Right lobe of liver (tissue), 6 donors: ENCODE measurements at regions not wholly inside any gene's neighbourhood (a gene's known extent, or its start where the extent isn't known, plus 50 kb on each side); places are given as distances from the start of the nearest gene placed in this dataset.
"Not testable (repeated sequence)": the region's sequence is repeated elsewhere in the genome, so short reads cannot be mapped to it uniquely, and the experiment has no call there.

Source experiments
- ATAC-seq, 4 donors: fragments of 200-7000 bp; cut with Tn5 transposase; one replicate each; pipeline ENCODE4 v1.9.1; 2020; ENCODE audit warnings: mild to moderate bottlenecking in 4 of 4, moderate library complexity in 4 of 4
- DNase-seq, 3 donors: peaks; one replicate each; pipeline ENCODE4 v3.0.0-alpha.2; 2020
- H3K27ac ChIP-seq, 3 donors: fragments of 200-600 bp; one replicate each; pipeline ENCODE4 v1.8.0; 2022
- H3K27me3 ChIP-seq, 2 donors: fragments of 200-600 bp; one replicate each; pipeline ENCODE4 v1.8.0; 2022
- H3K36me3 ChIP-seq, 4 donors: fragments of 200-600 bp; sonication (generic) in 1 of 4; one replicate each; pipeline versions ENCODE4 v1.5.1 to v1.8.0; 2017 to 2022; ENCODE audit warnings: control low read depth in 1 of 4
- H3K4me1 ChIP-seq, 4 donors: fragments of 200-600 bp; sonication (generic) in 1 of 4; one replicate each; pipeline versions ENCODE4 v1.5.1 to v1.8.0; 2017 to 2022; ENCODE audit warnings: control low read depth in 1 of 4
- H3K4me3 ChIP-seq, 3 donors: fragments of 200-600 bp; one replicate each; pipeline ENCODE4 v1.8.0; 2022
- H3K9me3 ChIP-seq, 4 donors: fragments of 200-600 bp; sonication (generic) in 1 of 4; one replicate each; pipeline versions ENCODE4 v1.5.1 to v1.8.0; 2017 to 2022; ENCODE audit warnings: control low read depth in 1 of 4
- POLR2A ChIP-seq: fragments of 450-650 bp; IDR thresholded peaks from one replicate; pipeline ENCODE4 v1.6.1; 2017; ENCODE audit warnings: antibody characterized with exemption, mild to moderate bottlenecking
- WGBS: methylation state at CpG from one replicate; pipeline ENCODE4 v1.1.6; 2018; ENCODE audit warnings: low coverage, low lambda C conversion rate; ENCODE audit not compliant: insufficient coverage; ENCODE audit errors: missing lambda C conversion rate; 5-methylcytosine and 5-hydroxymethylcytosine counted together
- intact Hi-C, 2 donors: fragments of 100-400 bp; cut with DNase I; formaldehyde crosslinking; loops; one replicate each; pipeline versions ENCODE4 v1.11.2 to v1.14.1; 2022
- TF ChIP-seq, protein P1 (sequence below), 4 donors: fragments of 200-600 bp in 3 of 4; fragments of 450-650 bp in 1 of 4; IDR thresholded peaks; one replicate each; pipeline versions ENCODE4 v1.5.1 to v1.8.0; 2016 to 2022; ENCODE audit warnings: antibody characterized with exemption in 4 of 4, mild to moderate bottlenecking in 2 of 4
- donor health status: DM: no; HTN: yes; CAD: no.
- donor health status: DM: no; HTN: no; CAD: no.
- donor health status: DM: no; HTN: no; CAD: no.
- donor health status: DM: no; HTN: yes; CAD: no.
- donor health status: DM: no; HTN: yes; CAD: no.

DNA sequence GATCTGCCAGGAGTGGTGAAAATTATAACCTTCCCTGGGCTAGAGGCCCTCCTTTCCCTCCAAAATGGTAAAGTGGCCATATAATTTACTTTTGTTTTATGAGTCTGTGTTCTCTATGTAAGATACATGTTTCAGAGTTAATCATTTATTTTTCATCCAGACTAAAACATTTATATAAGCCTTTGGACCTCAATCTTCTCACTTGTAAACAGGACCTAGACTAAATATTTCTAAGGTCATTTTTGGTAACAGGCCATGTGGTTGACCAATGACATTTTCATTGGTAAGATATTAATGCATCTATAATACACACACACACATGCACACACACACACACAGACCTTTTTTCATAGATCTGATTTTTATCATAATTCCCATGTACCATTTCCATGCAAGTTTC is 79.7 kb upstream of the KCTD1 start:
- H3K9me3 ChIP-seq: no peaks in the 10 kb centered on the region
- ATAC-seq (peak; percentile 62 to 90 (median 82)), DNase-seq (no peak)
- peaks cover 0 to 13% (median 0%) of the 10 kb centered on the region in 4 donors for H3K4me1 ChIP-seq
- H3K27ac ChIP-seq: no peak overlapping the region
- intact Hi-C loops: no loop called here
- H3K27me3 ChIP-seq: no peaks in the 10 kb centered on the region
- no peak overlapping the region for H3K4me3 ChIP-seq
- no peaks in the 10 kb centered on the region for H3K36me3 ChIP-seq
- TF ChIP-seq POLR2A: no peak
- TF ChIP-seq, protein P1, sequence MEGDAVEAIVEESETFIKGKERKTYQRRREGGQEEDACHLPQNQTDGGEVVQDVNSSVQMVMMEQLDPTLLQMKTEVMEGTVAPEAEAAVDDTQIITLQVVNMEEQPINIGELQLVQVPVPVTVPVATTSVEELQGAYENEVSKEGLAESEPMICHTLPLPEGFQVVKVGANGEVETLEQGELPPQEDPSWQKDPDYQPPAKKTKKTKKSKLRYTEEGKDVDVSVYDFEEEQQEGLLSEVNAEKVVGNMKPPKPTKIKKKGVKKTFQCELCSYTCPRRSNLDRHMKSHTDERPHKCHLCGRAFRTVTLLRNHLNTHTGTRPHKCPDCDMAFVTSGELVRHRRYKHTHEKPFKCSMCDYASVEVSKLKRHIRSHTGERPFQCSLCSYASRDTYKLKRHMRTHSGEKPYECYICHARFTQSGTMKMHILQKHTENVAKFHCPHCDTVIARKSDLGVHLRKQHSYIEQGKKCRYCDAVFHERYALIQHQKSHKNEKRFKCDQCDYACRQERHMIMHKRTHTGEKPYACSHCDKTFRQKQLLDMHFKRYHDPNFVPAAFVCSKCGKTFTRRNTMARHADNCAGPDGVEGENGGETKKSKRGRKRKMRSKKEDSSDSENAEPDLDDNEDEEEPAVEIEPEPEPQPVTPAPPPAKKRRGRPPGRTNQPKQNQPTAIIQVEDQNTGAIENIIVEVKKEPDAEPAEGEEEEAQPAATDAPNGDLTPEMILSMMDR (IDR thresholded peaks at IDR 0.05): no peak

DNA sequence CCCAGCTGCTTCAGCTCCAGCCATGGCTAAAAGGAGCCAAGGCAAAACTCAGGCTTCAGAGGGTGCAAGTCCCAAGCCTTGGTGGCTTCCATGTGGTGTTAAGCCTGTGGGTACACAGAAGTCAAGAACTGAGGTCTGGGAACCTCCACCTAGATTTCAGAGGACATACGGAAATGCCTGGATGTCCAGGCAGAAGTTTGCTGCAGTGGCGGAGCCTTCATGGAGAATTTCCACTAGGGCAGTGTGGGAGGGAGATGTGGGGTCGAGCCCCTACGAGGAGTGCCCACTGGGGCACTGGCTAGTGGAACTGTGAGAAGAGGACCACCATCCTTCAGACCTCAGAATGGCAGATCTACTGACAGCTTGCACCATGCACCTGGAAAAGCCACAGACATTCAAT is 76.1 kb upstream of the KCTD1 start:
- WGBS: 100% methylated on average over 4 of the region's 4 CpGs
- Histone ChIP-seq H3K27me3 (no peaks in the 10 kb centered on the region), H3K4me3 (no peak overlapping the region), H3K36me3 (no peaks in the 10 kb centered on the region), H3K9me3 (no peaks in the 10 kb centered on the region), H3K4me1 (peaks cover 0 to 13% (median 0%) of the 10 kb centered on the region in 4 donors), H3K27ac (no peak overlapping the region)
- intact Hi-C loops: no loop called here
- ATAC-seq (no peak), DNase-seq (no peak)
- TF ChIP-seq, protein P1 (IDR thresholded peaks at IDR 0.05): no peak
- TF ChIP-seq POLR2A: no peak

DNA sequence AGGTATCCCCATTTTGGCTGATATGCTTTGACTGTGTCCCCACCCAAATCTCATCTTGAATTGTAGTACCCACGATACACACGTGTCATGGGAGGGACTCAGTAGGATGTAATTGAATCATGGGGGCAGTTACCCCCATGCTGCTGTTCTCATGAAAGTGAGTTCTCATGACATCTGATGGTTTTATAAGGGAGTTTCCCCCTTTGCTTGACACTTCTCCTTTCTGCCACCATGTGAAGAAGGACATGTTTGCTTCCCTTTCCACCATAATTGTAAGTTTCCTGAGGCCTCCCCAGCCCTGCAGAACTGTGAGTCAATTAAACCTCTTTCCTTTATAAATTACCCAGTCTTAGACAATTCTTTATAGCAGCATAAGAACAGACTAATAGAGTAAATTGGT is 75.0 kb upstream of the KCTD1 start:
- ATAC-seq, intact Hi-C loops, H3K4me1 ChIP-seq, H3K4me3 ChIP-seq, H3K36me3 ChIP-seq, H3K27ac ChIP-seq, H3K27me3 ChIP-seq, H3K9me3 ChIP-seq, DNase-seq: not testable (repeated sequence)
- 85% methylated on average over 2 of the region's 2 CpGs for WGBS

DNA sequence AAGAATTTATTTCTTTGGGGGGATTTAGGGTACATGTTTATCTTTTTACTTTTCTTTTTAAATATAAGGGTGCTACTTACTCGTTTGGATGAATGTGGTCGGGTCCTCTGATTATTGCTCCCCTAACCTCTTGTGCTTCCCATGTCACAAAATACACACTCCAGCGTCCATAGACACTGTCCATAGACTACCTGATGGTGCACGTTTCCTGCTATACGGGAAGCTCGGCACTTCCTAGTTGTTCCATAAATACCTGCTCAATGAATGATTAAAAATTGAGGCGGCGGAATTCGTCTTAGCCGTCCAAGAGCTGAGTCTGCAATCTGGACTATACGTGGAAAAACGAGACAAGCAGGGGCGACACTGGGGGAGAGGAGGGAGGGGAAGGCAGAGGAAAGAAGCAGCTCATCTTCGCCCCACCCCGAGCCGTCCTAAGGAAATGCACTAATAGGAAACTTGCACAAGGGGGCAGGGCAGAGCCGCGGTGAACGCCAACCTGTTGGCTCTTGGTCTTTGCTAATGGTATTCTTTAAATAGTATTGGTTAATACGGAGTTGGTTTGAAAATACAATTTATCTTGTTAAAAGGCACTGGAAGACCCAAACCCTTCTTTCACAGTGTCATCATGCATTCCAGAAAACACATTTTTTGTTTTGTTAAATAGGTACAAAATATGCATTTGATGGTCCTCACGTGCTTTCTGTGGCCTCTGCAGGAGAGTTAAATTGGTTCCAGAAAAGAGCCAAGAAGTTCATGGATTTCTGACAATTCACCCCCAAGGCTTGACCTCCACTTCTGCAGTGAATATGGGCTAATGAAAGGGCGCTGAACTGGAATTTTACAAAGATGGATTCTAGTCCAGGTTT is 73.0 kb upstream of the KCTD1 start:
- Histone ChIP-seq H3K27ac (no peak overlapping the region), H3K27me3 (no peaks in the 10 kb centered on the region), H3K4me1 (no peaks in the 10 kb centered on the region), H3K4me3 (no peak overlapping the region), H3K9me3 (no peaks in the 10 kb centered on the region), H3K36me3 (no peaks in the 10 kb centered on the region)
- DNase-seq (peak; percentile 63 to 68 (median 67)), ATAC-seq (peak; percentile 95 to 100 (median 97))
- intact Hi-C loops: no loop called here
- 12% methylated on average over 22 of the region's 22 CpGs for WGBS
- no peak for TF ChIP-seq POLR2A
- TF ChIP-seq, protein P1 (IDR thresholded peaks at IDR 0.05): peak; percentile 73 to 83 (median 75)

DNA sequence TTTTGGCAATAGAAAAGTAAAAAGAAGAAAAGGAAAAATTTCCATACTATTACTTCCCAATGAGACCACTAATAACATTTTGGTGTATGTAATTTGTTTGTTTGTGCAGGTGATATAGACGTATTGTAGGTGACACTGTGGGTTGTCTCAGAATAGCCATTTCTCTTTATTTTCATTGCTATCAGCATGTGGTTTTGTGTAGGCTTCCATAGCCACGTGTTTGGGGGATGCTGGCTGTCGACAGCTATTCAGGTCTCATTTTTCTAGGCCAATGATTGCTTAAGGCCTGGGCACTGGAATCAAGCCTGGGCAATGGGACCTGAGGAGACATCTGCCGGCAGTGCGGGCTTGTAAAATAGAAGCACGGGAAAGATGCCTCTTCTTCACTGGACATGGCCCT is 71.0 kb upstream of the KCTD1 start:
- ATAC-seq (no peak), DNase-seq (no peak)
- H3K4me1 ChIP-seq: no peaks in the 10 kb centered on the region
- no peaks in the 10 kb centered on the region for H3K27me3 ChIP-seq
- H3K9me3 ChIP-seq: no peaks in the 10 kb centered on the region
- WGBS: 70% methylated on average over 6 of the region's 6 CpGs
- TF ChIP-seq, protein P1 (IDR thresholded peaks at IDR 0.05): no peak
- TF ChIP-seq POLR2A: no peak
- intact Hi-C loops: no loop called here
- no peak overlapping the region for H3K4me3 ChIP-seq
- H3K36me3 ChIP-seq: no peaks in the 10 kb centered on the region
- H3K27ac ChIP-seq: no peak overlapping the region
